UCSD-AML1 (cell line): ENCODE measurements at regions not wholly inside any gene's neighbourhood (a gene's known extent, or its start where the extent isn't known, plus 50 kb on each side); places are given as distances from the start of the nearest gene placed in this dataset.
"Not testable (repeated sequence)": the region's sequence is repeated elsewhere in the genome, so short reads cannot be mapped to it uniquely, and the experiment has no call there.

ENCODE experiments used
- DNase-seq: peaks from one replicate; lab custom pipeline; 2025; ENCODE audit not compliant: unreplicated experiment; lab: John Stamatoyannopoulos, UW

DNA sequence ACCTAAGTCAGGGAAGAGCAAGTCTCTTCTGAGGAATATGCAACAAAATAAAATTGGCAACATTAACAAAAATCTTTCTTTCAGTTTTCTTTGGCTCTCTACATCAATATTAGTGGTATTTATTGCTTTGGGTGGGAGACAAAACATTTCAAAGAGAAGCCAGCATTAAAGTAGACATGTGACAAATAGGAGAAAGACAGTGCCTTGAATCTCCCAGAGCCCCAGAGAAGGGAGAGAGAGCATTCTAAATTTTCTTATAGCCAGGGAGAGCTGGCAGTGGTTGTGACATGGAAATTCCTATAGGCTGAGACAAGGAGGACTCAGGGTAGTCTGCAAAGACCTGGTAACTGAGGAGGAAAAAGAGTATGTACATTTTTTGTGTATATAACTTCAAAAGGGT, 79.4 kb upstream of the NREP start:
- no peak for DNase-seq

DNA sequence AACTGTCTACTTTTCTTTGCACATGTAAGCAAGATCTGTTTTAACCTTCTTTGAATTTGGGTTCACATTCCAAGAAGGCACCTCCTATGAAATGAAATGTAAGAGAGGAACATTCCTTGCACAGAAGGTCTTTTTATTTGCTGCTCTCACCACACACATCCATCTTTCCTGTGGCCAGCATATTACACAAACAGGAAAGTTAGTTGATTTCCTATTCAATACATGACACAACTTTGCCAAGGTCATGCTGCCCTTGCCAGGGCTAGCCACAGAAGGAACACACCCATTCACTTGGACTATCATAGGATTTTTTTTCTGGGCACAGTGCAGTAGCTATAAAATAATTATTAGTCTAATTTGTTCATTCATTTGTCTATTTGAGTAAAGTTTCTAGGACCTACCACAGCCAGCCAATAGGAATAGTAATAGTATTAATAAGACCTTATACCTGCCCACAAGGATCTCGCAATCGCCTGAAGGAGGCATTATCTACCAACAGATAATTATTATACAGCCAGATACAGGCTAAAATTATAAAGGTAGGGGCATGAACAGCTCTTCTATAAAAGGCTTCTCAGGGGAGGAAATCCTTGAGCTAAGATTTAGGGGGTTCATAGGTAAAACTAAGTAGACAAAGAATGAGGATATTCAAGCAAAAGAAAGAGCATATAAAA, 78.1 kb upstream of the NREP start:
- DNase-seq = no peak

DNA sequence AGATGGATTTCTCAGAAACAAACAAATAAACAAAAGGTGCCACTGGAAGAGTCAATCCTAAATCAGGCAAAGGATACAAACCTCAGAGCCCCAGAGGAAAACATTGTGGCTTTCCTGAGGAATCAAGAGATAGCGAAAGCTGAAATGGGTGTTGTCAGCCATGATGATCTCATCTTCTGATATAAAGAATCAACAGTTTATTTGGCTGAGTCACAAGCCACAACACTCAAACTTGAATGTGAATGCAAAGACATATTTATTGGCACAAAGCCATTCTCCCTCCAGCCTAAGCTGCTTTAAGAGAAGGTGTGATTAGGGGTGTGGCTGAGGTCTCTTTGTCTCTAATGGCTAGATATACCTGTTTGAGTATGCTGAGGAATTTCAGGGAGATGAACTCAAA, 73.3 kb upstream of the NREP start:
- no peak for DNase-seq

DNA sequence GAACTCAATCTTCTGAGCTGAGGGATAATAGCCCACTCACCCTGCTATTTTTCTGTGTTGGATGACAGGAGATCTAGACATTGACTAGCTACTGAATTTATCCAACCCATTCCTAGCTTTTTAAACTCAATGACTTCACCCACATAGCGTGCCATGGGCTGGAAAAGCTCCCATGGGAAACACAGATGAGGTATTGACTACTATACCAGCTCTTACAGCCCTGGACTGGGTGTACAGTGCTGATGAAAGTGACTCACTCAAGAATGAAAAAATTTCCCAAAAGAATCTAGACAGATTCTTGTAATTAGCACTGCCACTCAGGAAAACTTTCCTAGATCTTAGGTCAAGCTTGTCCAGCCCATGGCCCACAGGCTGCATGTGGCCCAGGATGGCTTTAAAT, 72.7 kb upstream of the NREP start:
- no peak for DNase-seq

DNA sequence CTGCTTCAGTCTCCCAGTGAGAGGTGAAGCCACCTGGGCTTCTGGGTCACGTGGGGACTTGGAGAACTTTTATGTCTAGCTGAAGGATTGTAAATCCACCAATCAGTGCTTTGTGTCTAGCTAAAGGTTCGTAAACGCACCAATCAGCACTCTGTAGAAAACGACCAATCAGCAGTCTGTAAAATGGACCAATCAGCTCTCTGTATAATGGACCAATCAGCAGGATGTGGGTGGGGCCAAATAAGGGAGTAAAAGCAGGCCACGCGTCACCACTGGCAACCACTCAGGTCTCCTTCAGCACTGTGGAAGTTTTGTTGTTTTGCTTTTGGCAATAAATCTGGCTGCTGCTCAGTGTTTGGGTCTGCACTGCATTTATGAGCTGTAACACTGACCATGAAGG, 69.1 kb upstream of the NREP start:
- no peak for DNase-seq

DNA sequence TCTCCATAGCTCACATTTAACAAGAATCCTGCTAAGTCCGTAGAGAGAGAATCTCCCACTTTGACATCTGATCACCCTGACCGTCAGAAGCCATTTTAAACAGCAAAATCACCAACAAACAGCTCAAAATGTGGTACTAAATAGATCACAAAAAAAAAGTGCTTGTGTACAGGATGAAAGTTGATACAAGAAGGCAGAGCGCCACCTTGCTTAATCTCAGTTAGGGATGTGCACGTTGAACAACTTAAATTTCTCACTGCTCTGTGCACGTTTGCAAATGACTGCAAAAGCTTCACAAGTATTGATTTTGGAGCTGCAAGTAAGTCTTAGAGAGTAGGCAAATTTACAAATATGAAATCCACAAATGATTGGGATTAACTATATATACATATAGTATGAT, 63.1 kb upstream of the NREP start:
- no peak for DNase-seq

DNA sequence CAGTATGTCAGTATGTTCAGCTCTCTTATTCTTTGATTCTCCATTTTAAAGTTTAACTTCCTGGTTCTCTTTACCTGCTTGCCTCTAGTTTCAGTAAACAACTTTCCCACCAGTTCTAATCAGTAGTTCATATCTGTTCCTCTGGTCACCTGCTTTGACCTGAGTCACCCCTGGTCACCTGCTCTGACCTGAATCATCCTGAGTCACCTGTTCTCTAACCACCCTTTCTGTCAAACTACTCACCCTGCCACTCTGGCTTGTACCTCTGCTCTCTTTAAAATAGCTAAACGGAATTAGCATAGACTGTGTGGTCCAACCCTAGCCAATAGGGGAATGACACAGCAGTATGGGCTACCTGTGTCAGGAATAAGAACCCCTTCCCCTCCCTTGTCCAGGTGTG, 62.0 kb upstream of the NREP start:
- not testable (repeated sequence) for DNase-seq

DNA sequence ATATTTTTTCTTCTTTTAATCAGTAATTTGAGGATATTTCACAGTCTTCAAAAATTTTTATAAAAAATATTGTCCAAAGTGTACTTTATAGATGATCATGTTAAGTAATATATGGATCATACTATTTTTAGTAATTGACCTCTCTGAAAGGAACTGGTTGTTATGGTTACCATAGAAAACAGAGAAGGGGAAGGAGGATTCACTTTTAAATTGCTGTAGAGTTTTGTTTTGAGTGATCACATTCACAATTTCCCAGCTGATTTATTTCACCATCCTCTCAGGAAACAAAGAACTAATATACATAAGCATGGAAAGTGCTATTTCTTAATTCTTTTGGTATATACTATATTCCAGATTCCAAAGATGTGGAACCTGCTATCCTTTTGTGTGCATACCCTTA, 56.5 kb upstream of the NREP start:
- DNase-seq = no peak

DNA sequence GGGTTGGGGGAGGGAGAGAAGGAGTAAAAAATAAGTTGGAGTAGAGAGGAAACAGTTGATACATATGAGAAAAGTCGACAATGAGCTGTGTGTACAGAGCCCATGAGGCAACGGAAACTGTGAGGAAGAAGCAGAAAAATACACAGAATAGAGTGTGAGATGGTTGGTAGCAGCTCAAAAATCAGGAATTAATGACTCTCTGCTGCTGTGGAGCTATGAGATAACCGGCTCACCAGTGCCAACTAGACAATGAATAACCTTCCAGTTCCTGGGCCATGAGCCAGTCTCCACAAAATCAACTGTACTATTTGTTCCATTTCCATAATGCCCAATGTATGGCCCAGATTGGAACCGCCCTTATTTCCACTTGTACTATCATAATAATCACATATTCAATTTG, 53.1 kb upstream of the NREP start:
- no peak for DNase-seq
